NCI-H2227 treated with DMSO at 0.1 percent for 48 hours (cell line): ENCODE measurements at regions not wholly inside any gene's neighbourhood (a gene's known extent, or its start where the extent isn't known, plus 50 kb on each side); places are given as distances from the start of the nearest gene placed in this dataset.

Experiments
- DNase-seq: peaks from one replicate; lab custom pipeline; 2025; lab: John Stamatoyannopoulos, UW

GRCh38 chr5:149441986-149442385, 62.9 kb upstream of the IL17B start:
- DNase-seq = no peak

- no peak for DNase-seq
These were observed 62.2 kb upstream of the IL17B start for GRCh38 chr5:149441194-149441753.

GRCh38 chr5:149439899-149440542, 60.9 kb upstream of the IL17B start:
- DNase-seq = no peak

GRCh38 chr5:149438711-149439132, 59.6 kb upstream of the IL17B start:
- DNase-seq = no peak

- DNase-seq = no peak
These were observed 59.2 kb upstream of the IL17B start for GRCh38 chr5:149438281-149438680.

GRCh38 chr5:149437391-149438040, 58.4 kb upstream of the IL17B start:
- no peak for DNase-seq

GRCh38 chr5:149435660-149436059, 56.6 kb upstream of the IL17B start:
- no peak for DNase-seq

- no peak for DNase-seq
These were observed 55.9 kb upstream of the IL17B start for GRCh38 chr5:149435015-149435376.

GRCh38 chr5:149434162-149435014, 55.3 kb upstream of the IL17B start:
- DNase-seq = peak; percentile 40

GRCh38 chr5:149433524-149434131, 54.5 kb upstream of the IL17B start:
- no peak for DNase-seq

- no peak for DNase-seq
These were observed 53.9 kb upstream of the IL17B start for GRCh38 chr5:149432911-149433401.

GRCh38 chr5:149432376-149432775, 53.3 kb upstream of the IL17B start:
- DNase-seq = no peak

- DNase-seq = no peak
These were observed 51.0 kb upstream of the IL17B start for GRCh38 chr5:149429839-149430721.
